PC-9 (cell line): ENCODE measurements at regions not wholly inside any gene's neighbourhood (a gene's known extent, or its start where the extent isn't known, plus 50 kb on each side); places are given as distances from the start of the nearest gene placed in this dataset.

Experiments used
- EZH2 ChIP-seq: fragments of 200-600 bp; sonication (generic); IDR thresholded peaks from 2 replicates; pipeline ENCODE4 v1.8.0; 2017; ENCODE audit warnings: antibody characterized with exemption, low read depth
- TF ChIP-seq, protein P1 (sequence below): fragments of 200-600 bp; sonication (generic); conservative IDR thresholded peaks from 2 replicates; pipeline ENCODE4 v1.6.1; 2017; ENCODE audit warnings: mixed run types, antibody characterized with exemption, mild to moderate bottlenecking, moderate library complexity

DNA sequence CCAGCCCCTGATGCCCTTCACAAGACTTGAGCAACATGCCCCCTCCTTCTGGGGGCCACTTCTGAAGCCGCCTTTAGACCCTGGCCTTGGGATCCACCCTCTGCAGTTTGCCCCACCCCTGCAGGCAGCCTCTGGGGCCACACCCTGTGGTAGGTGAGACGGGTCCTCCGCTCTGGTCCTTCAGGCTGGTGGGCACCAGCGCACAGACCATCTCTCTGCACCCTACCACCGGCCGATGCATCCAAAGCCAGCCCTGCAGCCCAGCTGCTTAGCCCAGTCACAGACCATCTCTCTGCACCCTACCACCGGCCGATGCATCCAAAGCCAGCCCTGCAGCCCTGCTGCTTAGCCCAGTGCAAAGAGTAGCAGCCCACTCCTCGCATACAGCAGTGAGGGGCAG lies 159.3 kb upstream of the ECI2 start:
- TF ChIP-seq, protein P1, sequence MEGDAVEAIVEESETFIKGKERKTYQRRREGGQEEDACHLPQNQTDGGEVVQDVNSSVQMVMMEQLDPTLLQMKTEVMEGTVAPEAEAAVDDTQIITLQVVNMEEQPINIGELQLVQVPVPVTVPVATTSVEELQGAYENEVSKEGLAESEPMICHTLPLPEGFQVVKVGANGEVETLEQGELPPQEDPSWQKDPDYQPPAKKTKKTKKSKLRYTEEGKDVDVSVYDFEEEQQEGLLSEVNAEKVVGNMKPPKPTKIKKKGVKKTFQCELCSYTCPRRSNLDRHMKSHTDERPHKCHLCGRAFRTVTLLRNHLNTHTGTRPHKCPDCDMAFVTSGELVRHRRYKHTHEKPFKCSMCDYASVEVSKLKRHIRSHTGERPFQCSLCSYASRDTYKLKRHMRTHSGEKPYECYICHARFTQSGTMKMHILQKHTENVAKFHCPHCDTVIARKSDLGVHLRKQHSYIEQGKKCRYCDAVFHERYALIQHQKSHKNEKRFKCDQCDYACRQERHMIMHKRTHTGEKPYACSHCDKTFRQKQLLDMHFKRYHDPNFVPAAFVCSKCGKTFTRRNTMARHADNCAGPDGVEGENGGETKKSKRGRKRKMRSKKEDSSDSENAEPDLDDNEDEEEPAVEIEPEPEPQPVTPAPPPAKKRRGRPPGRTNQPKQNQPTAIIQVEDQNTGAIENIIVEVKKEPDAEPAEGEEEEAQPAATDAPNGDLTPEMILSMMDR, result no peak
- TF ChIP-seq EZH2, result no peak
